Stimulated activated CD8-positive, alpha-beta memory T cell treated with anti-CD3 and anti-CD28 coated beads, Interleukin-2, amount 100 ng/mL, for 1 hour (primary cell): ENCODE measurements at regions not wholly inside any gene's neighbourhood (a gene's known extent, or its start where the extent isn't known, plus 50 kb on each side); places are given as distances from the start of the nearest gene placed in this dataset.
"Not testable (repeated sequence)": the region's sequence is repeated elsewhere in the genome, so short reads cannot be mapped to it uniquely, and the experiment has no call there.

Experiments used
- DNase-seq, 2 donors: peaks; one replicate each; pipeline ENCODE4 v3.0.0-alpha.2; 2020; ENCODE audit warnings: low read depth in 2 of 2

DNA sequence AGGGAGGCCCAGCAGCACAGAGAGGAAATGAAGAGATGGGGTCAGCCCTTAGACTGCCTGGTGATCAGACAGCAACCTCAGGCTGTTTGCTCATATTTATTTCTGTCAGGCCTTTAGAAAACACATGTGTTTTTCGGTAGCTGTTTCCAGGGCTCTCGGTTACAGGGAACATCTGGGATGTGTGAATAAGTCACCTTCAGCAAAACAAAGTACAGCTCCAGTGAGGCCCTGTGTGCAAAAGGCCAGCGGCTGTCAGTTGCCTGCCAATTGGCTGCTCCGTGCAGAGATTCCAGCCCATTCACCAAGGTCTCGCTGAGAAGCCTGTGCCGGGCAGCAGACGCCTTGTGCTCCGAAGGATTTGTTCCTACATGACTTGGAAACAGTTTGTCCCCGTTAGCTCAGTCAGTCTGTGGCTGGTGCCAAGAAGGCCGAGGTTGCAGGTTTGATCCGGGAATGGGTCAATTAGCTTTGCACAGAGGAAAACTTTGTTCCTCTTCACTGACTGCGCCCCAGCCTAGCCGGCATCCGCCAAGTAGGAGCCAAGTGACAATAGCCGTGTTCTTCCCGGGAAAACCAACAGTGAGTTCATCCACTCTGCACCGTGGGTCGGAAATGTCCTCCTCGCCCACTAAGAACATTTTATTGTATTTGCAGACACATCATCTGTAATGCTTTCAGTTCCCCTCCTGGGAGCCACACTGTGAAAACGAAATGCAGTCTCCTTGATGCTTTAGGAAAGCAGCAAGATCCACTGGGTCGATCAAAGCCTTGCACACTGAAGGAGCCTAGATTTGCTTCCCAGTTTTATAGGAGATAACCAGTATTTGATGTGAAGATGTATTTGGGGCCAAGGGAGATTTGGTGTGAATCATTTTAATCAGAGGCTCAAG is 315.4 kb upstream of the CDYL start:
- DNase-seq = no peak

DNA sequence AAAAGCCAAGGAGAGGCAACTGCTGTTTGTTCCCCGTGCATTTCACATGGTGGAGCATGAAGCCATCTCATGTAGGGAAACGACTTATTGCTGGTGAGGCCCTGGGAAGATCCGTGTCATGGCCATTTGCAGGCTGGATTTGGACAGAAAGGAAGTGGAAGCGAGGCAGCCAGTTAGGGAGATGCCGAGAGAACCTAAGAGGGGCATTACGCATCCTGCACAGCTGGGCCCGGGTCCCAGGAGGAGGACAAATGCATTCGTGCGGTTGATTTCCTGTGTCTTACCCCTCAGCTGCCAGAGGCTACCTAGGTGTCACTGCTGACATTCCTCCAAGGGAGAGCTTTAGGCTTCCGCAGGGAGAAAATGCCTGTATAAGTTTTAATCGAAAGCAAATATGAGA is 316.2 kb upstream of the CDYL start:
- no peak for DNase-seq

DNA sequence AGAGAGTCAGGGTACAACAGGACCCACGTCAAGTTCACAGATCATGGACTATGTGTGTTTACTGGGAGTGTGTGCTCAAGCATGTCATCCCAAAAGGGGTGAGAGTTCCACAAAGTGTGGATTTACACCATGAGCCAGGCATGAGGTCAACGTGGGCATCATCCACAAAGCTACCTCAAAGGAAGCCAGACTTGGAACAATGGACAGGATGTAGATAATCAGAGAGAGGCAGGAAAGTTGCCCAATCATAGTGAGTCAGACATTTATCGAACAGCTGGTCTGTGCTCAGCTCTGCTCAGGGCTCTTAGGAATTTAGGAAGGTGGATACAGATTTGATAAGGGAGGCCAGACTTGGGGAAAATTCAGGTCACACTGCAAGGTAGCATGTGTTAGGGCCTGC is 317.2 kb upstream of the CDYL start:
- DNase-seq = no peak

DNA sequence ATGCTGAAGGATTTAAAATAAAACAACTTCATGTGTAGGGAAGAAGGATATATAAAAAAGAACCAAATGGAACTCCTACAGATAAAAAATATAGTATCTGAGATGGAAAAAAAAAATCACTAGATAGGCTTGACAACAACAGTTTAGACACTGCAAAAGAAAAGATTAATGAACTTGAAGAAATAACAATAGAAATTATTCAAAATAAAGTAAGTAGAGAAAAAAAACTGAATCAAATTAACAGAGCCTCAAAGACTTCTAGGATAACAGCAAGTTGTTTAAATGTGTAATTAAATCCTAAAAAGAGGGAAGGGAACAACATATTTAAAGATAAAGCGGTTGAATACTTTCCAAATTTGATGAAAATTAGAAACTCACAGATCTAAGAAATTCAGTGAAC is 316.3 kb upstream of the ECI2 start:
- DNase-seq = no peak

DNA sequence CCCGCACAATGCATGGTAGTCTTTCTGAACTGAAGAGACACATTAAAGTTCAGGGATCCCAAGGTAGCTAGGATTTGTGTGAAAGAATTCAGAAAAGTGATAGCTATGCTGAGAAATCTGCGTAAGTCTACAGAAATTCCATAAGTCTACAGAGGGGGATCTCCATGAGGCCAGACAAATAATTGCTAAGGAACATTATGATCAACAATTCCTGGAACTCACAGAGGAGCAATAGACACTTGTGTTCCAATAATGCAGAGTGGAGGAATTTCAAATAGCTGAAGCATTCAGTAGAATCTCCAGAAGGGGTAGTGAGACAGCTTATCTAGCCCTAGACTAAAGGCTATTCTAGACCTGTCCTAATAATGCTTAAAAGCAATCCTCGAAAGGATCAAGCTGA is 315.7 kb upstream of the ECI2 start:
- no peak for DNase-seq

DNA sequence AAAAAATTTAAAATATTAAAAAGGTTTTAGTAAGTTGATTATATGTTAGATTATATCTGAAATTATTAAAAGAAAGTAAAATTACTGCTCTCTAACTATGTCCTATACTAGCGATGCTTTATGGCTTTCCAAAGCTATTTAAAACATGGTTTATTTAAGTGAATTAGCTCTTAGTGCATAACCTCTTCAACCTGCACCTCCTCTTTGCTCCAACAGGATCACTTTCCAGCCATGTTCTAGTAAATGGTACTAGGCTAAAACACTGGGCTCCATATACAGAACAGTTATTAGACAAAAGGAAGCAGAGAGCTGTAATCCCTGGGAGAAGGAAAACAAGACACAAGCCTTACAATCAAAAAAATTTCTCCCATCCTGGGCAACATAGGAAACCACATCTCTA is 314.9 kb upstream of the ECI2 start:
- DNase-seq = no peak

DNA sequence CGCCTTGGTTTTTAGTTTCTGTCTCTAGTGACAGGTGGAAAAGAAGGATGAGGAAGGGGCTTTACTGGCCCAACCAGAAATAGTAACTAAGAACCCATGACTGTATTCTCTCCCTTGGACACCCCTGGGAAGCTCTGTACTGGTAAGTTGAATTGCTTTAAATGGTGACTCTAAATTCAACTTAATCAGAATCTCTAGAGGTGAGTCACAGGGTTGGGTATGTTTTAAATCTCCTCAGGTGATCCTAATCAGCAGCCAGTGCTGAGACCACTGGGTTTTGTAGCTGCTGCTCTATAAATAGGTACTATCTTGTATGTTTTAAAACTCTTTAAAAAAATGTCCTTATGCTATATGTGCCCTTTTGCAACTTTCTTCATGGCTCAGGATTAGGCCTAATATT is 314.0 kb upstream of the ECI2 start:
- no peak for DNase-seq

DNA sequence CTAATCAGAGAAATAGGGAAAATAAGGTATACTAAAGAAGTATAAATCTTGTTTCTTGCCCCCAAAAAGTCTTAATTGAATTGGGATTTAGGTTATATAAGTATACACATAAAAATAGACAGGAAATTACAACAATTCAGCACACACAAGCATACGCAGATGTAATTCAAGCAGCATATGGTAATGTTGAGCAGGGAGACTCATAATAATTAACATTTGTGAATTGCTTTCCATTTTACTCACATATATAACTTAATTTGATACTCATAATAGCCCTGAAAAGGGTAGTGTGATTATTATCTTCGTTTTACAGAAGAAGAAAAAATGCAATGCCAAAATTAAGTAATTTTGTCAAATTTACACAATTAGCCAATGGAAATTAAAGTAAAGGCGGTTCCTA is 313.5 kb upstream of the ECI2 start:
- no peak for DNase-seq

DNA sequence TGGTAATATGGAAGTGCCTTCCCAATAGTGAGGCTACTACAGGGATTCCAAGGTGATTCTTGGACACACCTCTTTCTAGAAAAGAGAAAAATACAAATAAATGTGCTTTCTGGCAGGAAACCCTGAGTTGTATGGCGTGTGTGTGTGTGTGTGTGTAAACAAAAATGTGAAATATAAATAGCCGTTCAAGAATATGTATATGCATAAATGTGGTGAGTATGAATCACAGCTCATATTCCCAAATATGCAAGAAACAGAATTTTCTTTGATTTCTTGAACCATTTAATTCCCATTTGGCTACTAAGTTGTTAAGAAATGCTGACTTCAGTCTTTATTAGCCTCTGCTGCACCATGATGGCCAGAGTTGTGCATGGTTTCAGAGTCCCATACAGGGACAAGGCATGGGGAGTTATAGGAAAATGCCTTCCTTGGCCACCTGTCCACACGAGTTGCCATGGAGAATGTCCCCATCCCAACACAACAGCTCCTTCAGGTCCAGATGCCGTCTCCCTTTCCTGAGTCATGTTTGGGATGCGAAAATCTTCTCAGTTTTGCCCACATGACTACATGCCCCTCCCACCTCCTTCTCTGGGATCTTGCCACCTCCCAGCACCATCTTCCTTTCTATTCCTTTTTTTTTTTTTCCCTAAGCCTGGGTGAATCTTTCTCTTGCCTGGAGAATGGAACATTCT is 312.4 kb upstream of the ECI2 start:
- DNase-seq = no peak

DNA sequence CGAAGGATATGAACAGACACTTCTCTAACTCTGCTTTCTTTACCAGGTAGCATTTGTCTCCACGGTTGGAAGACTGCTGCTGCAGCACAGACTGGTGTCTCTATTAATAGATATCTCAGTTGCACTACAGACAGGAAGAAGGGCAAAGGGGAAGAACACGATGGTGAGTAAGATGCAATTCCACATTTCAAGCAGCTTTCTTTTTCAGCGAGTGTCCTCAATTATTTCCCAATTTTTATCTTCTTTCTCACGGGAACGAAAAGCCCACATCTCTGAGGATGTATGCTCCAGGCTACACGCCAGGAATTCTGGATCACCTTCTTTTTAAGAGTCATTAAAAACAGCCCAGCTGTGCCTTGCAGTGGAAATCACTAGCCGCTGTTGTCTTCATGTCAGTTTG is 311.6 kb upstream of the ECI2 start:
- no peak for DNase-seq

DNA sequence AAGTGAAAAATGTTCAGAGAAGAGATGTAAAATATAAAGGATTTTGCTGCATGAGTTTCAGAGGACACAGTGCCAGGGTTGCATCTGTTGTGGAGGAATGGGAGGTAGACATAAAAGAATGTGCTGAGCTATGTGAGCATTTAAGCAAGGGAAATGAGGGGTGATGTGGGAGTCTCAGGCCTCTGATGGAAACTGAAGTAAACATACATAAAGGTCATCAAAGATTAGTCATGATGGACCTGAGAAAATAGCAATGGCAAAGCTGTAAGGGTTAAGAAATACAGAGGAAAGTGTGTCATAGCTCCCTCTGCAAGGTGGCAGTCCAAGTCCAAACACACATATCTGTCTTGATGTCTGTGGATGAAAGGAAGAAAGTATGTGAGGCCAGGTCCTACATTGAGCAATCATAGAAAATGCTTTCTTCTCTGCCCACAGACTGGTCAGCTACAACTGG is 306.6 kb upstream of the ECI2 start:
- DNase-seq = no peak

DNA sequence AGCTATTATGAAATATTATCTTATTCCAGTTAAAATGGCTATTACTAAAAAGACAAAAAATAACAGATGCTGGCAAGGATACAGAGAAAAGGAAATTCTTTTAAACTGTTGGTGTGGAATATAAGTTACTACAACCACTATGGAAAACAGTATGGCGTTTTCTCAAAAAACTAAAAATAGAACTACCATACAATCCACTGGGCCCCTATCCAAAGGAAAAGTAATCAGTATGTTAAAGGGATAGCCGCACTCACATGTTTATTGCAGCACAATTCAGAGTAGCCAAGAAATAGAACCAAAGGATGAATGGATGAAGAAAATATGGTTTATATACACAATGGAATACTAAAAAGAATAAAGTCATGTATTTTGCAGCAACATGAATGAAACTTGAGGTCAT is 303.8 kb upstream of the ECI2 start:
- DNase-seq = no peak

DNA sequence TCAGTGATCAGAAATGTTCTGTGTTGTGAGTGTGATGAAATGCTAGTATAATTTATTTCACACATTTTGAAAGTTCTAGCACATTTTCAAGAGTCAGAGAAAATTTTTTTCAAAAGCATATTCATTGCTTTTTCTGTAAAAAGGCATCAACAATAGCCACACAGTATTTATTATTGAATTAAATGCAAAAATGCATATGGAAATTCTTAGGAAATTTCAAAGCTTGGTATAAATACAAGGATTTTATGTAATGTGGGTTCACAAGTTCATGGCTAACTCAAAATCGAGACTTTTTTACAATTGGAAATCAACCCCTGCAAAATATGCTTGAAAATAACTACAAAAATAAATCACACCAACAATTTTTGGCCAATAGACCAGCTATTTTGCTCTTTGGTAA is 302.0 kb upstream of the ECI2 start:
- DNase-seq = no peak

DNA sequence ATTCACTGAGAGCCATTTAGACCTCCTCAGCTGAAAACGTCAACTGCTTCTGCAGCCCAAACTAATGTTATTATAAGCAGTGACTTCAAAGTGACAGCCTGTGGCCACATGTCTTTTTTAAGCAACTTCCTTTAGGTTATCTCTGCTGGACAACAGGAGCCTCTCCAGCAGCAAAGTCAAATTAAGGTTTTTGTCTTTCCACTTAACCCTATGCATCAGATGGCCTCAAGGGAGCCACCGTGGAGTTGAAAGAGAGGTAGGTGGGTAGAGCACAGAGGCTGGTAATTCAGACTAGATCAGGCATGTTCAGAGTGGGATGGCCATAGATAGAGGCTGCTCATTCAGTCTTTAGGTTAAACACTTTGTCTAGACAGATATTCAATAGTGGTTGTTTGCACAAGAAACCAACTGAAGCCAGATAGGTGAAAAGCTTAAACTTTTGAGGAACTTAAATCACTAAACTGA is 300.6 kb upstream of the ECI2 start:
- DNase-seq = no peak

DNA sequence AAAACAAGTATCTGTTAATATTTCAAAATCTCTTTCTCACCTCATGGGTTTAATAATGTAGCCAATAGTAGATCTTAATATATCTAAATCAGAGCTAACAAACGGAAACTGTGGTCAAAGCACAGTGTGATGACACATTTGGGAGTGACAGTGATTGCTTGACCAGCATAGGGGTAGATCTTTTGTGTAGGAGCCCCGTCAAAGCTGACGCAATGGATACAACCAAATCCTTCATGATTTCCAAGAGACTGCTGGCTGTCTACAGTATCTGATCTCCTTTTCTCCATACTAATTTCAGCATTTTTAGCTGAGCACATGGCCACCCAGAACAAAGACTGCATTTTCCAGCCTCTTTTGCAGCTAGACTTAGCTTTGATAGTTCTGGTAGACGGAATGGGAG is 299.3 kb upstream of the ECI2 start:
- DNase-seq = no peak

DNA sequence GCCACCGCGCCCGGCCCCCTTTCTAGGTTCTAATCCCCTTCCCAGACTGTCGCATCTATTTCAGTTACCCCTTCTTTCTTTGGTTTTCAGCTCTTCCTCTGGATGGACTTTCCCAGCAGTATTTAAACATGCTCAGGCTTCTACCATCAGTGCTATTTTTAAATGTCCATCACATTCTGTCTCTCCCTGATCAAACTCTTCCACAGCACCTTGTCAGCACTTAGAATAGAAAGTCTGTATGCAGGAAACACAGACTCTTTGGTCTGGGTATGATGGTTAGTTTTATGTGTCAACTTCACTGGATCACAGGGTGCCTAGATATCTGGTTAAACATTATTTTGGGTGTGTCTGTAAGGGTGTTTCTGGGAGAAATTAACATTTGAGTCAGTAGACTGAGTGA is 297.8 kb upstream of the ECI2 start:
- no peak for DNase-seq

DNA sequence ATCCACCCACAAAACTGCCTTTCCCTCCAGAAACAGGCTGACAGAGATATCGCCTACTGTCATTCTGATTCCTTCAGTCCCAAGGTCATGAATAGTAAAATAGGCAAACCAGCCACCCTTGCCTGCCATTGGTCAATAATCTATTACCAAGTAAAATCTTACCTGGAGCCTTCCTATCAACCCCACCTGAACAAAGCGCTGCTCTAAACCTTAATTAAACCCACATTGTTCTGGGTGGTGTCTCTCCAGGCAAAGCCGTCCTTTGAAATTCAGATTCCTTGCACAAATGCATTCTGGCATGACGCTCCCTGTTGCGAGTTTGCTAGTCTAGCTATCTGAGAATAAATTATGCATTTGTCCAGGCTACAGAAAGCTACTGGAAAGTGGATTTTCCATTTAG is 291.6 kb upstream of the ECI2 start:
- DNase-seq = no peak

DNA sequence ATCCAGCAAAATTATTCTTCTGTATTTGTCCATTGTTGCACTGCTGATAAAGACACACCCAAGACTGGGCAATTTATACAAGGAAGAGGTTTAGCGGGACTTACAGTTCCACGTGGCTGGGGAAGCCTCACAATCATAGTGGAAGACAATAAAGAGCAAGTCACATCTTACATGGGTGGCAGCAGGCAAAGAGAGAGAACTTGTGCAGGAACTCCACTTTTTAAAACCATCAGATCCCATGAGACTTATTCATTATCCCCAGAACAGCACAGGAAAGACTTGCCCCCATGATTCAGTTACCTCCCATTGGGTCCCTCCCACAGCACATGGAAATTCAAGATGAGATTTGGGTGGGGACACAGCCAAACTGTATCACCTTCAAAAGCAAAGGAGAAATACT is 286.5 kb upstream of the ECI2 start:
- DNase-seq = no peak

DNA sequence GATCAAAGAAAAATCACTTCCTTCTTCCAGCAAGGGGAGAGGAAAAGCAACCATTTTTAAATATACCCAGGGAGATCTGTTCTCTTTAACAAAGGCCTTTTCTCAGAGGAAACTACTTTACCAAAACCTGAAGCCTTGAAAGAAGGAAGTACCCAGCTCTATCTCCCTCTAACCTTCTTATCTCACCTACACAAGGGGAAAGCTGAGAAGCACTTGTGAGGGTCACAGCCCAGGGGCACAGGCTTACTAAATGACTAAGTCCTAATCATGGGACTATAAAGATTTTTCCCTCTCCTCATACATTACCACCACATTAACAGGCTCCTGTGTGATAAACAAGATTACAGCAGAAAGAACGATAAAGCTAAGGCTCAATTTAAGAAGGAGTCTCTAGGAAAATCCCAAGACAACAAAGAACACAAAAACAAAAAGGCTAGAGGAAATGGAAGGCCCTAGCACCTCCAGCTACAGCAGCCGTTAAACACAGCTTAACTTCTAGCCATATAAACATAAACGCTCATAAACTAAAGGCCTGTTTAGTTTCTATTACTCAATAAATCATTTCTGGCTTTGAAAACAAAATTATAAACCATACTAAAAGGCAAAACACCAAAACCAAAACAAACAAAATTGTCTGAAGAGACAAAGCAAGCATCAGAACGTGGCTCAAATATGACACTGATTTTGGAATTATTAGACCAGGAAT is 284.9 kb upstream of the ECI2 start:
- no peak for DNase-seq

DNA sequence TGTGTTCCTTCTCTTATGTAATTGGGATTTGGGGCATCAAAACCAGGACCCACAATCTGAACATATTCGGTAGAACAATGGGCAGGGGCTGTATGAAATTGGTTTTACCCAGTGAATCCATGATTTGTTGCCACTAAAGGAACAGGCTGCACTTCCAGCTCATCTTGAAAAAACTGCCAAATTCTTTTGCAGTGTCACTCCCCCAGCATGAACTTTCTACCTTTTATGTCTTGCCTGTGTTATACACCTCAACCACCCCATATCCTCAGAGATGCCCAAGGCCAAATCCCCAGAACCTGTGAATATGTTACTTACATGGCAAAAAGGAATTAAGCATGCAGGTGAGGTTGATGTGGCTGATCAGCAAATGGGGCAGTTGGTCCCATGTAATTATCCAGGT is 280.2 kb upstream of the ECI2 start:
- no peak for DNase-seq

DNA sequence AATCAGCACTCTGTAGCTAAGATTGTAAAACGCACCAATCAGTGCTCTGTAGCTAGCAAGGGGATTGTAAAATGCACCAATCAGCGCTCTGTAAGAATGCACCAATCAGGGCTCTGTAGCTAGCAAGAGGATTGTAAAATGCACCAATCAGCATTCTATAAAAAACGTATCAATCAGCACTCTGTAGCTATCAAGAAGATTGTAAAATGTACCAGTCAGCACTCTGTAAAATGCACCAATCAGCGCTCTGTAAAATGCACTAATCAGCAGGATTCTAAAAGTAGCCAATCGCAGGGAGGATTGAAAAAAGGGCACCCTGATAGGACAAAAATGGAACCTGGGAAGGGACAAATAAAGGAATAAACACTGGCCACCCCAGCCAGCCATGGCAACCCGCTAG is 278.7 kb upstream of the ECI2 start:
- not testable (repeated sequence) for DNase-seq

DNA sequence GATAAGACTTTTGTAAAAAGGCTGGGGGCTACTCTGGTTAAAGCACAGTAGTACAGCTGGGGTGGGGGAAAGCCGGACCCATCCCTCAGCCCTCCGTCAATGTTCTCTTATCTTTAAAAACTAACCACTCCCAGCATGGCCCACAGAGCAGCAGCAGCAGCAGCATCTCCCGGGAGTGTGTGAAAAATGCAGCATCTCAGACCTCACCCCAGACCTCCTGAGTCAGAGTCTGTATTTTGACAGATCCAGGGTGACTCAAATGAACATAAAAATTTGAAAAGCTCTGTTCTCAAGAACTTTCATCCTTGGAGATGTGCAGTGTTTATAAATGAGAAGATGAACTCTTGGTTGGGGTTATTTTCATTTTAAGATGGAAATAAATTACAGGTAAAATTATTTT is 277.7 kb upstream of the ECI2 start:
- DNase-seq = no peak

DNA sequence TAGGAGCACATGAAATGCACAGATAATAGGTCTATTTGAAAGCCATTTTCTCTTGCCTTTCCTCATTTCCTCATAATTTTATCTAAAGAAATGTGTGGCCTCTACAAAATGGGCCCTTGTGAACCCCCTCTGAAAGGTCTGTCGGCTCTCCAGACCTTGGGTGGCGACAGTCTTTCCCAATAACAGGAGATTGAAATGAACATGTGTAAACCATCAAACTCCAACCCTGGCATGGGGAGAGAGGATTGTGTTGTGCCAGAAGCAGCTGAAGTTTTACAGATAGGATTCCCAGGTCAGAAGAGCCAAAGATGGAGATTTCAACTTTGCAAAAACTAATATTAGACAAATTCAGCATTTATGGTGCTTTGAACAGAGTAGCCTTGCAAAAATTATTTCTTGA is 277.1 kb upstream of the ECI2 start:
- no peak for DNase-seq
